ENCODE measurements at regions not wholly inside any gene's neighbourhood (a gene's known extent, or its start where the extent isn't known, plus 50 kb on each side); places are given as distances from the start of the nearest gene placed in this dataset.

DNA sequence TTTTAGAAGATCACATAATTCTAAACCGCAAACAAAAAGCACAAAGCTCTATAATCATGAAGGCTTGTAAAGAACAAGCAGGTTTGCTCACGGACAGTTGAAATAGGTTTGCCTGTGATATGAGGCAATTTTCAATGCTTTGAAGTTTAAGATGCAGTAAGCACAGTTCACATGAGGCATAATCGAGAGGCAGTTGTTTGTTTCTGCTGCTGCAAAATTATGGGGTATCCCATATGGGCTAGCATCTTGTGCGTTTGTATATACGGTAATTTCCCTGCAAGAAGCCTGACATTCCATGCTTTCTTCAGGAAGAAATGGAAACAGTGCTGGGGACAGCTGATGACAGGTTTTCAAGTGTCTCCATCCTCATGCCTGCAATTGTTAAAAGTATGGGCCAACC is 94.6 kb upstream of the MC3R start:
- WGBS, 4 donors, result 59 to 73% (median 68%) methylated on average over 5 of the region's 5 CpGs
- H3K9me3 ChIP-seq, result no peaks in the 10 kb centered on the region
- H3K27me3 ChIP-seq, result peaks cover 0 to 13% (median 0%) of the 10 kb centered on the region in 9 donors
- H3K4me3 ChIP-seq, result no peak overlapping the region
- no peak overlapping the region for H3K27ac ChIP-seq
- H3K4me1 ChIP-seq, result no peaks in the 10 kb centered on the region
- TF ChIP-seq, protein P1, sequence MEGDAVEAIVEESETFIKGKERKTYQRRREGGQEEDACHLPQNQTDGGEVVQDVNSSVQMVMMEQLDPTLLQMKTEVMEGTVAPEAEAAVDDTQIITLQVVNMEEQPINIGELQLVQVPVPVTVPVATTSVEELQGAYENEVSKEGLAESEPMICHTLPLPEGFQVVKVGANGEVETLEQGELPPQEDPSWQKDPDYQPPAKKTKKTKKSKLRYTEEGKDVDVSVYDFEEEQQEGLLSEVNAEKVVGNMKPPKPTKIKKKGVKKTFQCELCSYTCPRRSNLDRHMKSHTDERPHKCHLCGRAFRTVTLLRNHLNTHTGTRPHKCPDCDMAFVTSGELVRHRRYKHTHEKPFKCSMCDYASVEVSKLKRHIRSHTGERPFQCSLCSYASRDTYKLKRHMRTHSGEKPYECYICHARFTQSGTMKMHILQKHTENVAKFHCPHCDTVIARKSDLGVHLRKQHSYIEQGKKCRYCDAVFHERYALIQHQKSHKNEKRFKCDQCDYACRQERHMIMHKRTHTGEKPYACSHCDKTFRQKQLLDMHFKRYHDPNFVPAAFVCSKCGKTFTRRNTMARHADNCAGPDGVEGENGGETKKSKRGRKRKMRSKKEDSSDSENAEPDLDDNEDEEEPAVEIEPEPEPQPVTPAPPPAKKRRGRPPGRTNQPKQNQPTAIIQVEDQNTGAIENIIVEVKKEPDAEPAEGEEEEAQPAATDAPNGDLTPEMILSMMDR (IDR thresholded peaks at IDR 0.05), result no peak
- TF ChIP-seq POLR2A (IDR thresholded peaks at IDR 0.05), result no peak
- ATAC-seq (no peak), DNase-seq (no peak)
- no peaks in the 10 kb centered on the region for H3K36me3 ChIP-seq
- intact Hi-C loops (cut with DNase I), result no loop called here

DNA sequence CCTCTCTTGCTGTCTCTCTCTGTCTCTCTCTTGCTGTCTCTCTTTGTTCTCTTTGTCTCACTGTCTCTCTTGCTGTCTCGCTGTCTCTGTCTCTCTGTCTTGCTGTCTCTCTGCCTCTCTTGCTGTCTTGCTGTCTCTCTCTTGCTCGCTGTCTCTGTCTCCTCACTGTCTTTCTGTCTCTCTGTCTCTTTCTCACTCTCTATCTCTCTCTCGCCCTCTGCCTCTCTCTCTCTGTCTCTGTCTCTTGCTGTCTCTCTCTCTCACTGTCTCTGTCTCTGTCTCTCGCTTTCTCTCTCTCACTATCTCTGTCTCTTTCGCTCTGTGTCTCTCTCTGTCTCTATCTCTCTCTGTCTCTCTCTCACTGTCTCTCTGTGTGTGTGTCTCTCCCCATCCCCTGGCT is 92.9 kb upstream of the MC3R start:
- WGBS, 4 donors, result 81 to 85% (median 83%) methylated on average over 5 of the region's 5 CpGs
- no peak for ATAC-seq
- intact Hi-C loops (cut with DNase I), result no loop called here
- Histone ChIP-seq H3K4me3 (no peak overlapping the region), H3K9me3 (no peaks in the 10 kb centered on the region), H3K27ac (no peak overlapping the region), H3K36me3 (no peaks in the 10 kb centered on the region), H3K27me3 (peaks cover 0 to 21% (median 0%) of the 10 kb centered on the region in 9 donors), H3K4me1 (no peaks in the 10 kb centered on the region)
- DNase-seq, result no peak
- TF ChIP-seq, protein P1 (IDR thresholded peaks at IDR 0.05), result no peak
- no peak for TF ChIP-seq POLR2A (IDR thresholded peaks at IDR 0.05)

DNA sequence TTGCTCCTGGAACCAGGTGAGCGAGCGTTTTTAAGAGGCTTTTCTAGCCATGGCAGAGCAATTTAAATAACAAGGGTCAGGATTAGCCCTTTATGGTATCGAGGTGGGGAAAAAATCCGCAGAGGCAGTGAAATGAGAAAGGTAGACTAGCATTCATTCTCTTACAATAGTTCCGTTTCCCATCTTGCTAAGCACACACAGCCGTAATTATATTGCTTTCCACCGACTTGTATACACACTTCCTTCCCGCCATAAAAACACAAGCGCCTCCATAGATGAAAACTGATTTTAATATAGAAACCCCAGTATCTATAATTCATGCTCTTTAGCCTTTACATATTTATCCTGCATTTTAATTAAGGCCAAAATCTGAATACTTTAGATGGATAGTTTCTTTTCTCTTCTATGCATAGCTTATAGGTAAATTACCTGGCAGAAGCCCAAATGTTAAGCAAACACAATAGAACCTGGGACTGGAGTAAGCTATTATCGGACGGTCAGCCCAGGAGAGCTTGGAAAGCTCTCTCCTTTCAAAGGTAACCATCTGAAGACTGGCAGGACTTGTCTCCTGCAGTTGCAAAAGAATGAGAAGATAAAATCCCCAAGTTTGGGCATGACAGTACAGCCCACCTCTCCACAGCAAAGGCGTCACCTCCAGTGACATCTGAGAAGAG is 90.9 kb upstream of the MC3R start:
- Histone ChIP-seq H3K27me3 (peaks cover 0 to 28% (median 0%) of the 10 kb centered on the region in 9 donors), H3K9me3 (no peaks in the 10 kb centered on the region), H3K36me3 (no peaks in the 10 kb centered on the region), H3K4me1 (no peaks in the 10 kb centered on the region), H3K4me3 (no peak overlapping the region), H3K27ac (no peak overlapping the region)
- intact Hi-C loops (cut with DNase I), result no loop called here
- no peak for ATAC-seq
- no peak for DNase-seq
- WGBS, 4 donors, result 70 to 77% (median 74%) methylated on average over 12 of the region's 12 CpGs
- TF ChIP-seq POLR2A (IDR thresholded peaks at IDR 0.05), result no peak
- TF ChIP-seq, protein P1 (IDR thresholded peaks at IDR 0.05), result no peak

GRCh38 chr20:56158489-56158888 is 90.0 kb upstream of the MC3R start:
- no peak overlapping the region for H3K4me3 ChIP-seq
- DNase-seq (no peak), ATAC-seq (no peak)
- H3K27ac ChIP-seq, result no peak overlapping the region
- TF ChIP-seq, protein P1 (IDR thresholded peaks at IDR 0.05), result no peak
- no peak for TF ChIP-seq POLR2A (IDR thresholded peaks at IDR 0.05)
- no peaks in the 10 kb centered on the region for H3K4me1 ChIP-seq
- H3K27me3 ChIP-seq, result peaks cover 0 to 26% (median 0%) of the 10 kb centered on the region in 9 donors
- H3K36me3 ChIP-seq, result no peaks in the 10 kb centered on the region
- intact Hi-C loops (cut with DNase I), result no loop called here
- WGBS, 4 donors, result 82 to 88% (median 84%) methylated on average over 1 of the region's 1 CpG
- H3K9me3 ChIP-seq, result no peaks in the 10 kb centered on the region
